NB4 (cell line): ENCODE measurements at regions not wholly inside any gene's neighbourhood (a gene's known extent, or its start where the extent isn't known, plus 50 kb on each side); places are given as distances from the start of the nearest gene placed in this dataset.

ENCODE experiments used
- DNase-seq: peaks from one replicate; pipeline ENCODE4 v3.0.0; 2010; ENCODE audit warnings: low read depth
- H3K4me3 ChIP-seq: one replicate; pipeline ENCODE4 v1.5.1; 2011; ENCODE audit warnings: mild to moderate bottlenecking, low read depth, low read length, moderate library complexity
- CTCF ChIP-seq: IDR thresholded peaks from one replicate; pipeline ENCODE4 v1.5.1; 2012; ENCODE audit warnings: low read depth, low read length
- MAX ChIP-seq: IDR thresholded peaks from 2 replicates; pipeline ENCODE4 v1.6.1; 2011; ENCODE audit warnings: low read depth, low read length
- MYC ChIP-seq: IDR thresholded peaks from 2 replicates; pipeline ENCODE4 v1.6.1; 2011; ENCODE audit warnings: low read depth, low read length
- POLR2A ChIP-seq: IDR thresholded peaks from 2 replicates; pipeline ENCODE4 v1.6.1; 2011; ENCODE audit warnings: mild to moderate bottlenecking; ENCODE audit not compliant: insufficient read length; ENCODE audit errors: extremely low read depth

- DNase-seq: no peak
- no peak overlapping the region for H3K4me3 ChIP-seq
- TF ChIP-seq MYC: no peak
- TF ChIP-seq MAX: no peak
- TF ChIP-seq POLR2A: no peak
Measured at GRCh38 chr10:8498290-8498689, 443.8 kb downstream of the GATA3 start.

- H3K4me3 ChIP-seq: no peak overlapping the region
- no peak for DNase-seq
- TF ChIP-seq MAX (peak; percentile 34; the same call in 1 of the 2 replicates), POLR2A (no peak)
Measured at GRCh38 chr10:8498881-8499280, 444.4 kb downstream of the GATA3 start.

GRCh38 chr10:8499312-8499711 is 444.8 kb downstream of the GATA3 start:
- DNase-seq: no peak
- H3K4me3 ChIP-seq: no peak overlapping the region
- TF ChIP-seq CTCF (no peak), MYC (no peak), MAX (no peak), POLR2A (no peak)

- no peak overlapping the region for H3K4me3 ChIP-seq
- DNase-seq: no peak
- TF ChIP-seq MAX (no peak), POLR2A (no peak), CTCF (no peak), MYC (no peak)
Measured at GRCh38 chr10:8499752-8500390, 445.4 kb downstream of the GATA3 start.

GRCh38 chr10:8502573-8502972 is 448.1 kb downstream of the GATA3 start:
- DNase-seq: no peak
- H3K4me3 ChIP-seq: no peak overlapping the region
- TF ChIP-seq MYC (no peak), CTCF (no peak), POLR2A (no peak), MAX (no peak)

GRCh38 chr10:8504499-8504898 is 450.0 kb downstream of the GATA3 start:
- no peak for DNase-seq
- TF ChIP-seq MYC (no peak), POLR2A (no peak), CTCF (no peak), MAX (no peak)
- H3K4me3 ChIP-seq: no peak overlapping the region

- TF ChIP-seq MYC (no peak), MAX (no peak), POLR2A (no peak), CTCF (no peak)
- DNase-seq: no peak
- no peak overlapping the region for H3K4me3 ChIP-seq
Measured at GRCh38 chr10:8507156-8507555, 452.7 kb downstream of the GATA3 start.
